Neutrophil (primary cell): ENCODE measurements at regions not wholly inside any gene's neighbourhood (a gene's known extent, or its start where the extent isn't known, plus 50 kb on each side); places are given as distances from the start of the nearest gene placed in this dataset.

ENCODE experiments used
- H3K27ac ChIP-seq: fragments of 200-600 bp; sonication (generic); 2 replicates; pipeline ENCODE4 v1.5.1; 2016; ENCODE audit warnings: mild to moderate bottlenecking, moderate library complexity
- H3K27me3 ChIP-seq: fragments of 200-600 bp; sonication (generic); 2 replicates; pipeline ENCODE4 v1.6.0; 2016; ENCODE audit warnings: mild to moderate bottlenecking
- H3K36me3 ChIP-seq: fragments of 200-600 bp; sonication (generic); 2 replicates; pipeline ENCODE4 v1.5.1; 2017
- H3K4me1 ChIP-seq, 2 experiments: fragments of 200-600 bp in 1 of 2; sonication (generic) in 1 of 2; 1 replicate in 1 of 2; 2 replicates in 1 of 2; pipeline versions ENCODE4 v1.5.1 to v1.6.1; 2013 to 2016; ENCODE audit warnings: low read depth in 1 of 2, low read length in 1 of 2, mild to moderate bottlenecking in 1 of 2, moderate library complexity in 1 of 2; ENCODE audit not compliant: control insufficient read depth in 1 of 2, insufficient read depth in 1 of 2
- H3K4me3 ChIP-seq, 2 experiments: fragments of 200-600 bp in 1 of 2; sonication (generic) in 1 of 2; 1 replicate in 1 of 2; 2 replicates in 1 of 2; pipeline ENCODE4 v1.5.1; 2013 to 2016; ENCODE audit warnings: low read depth in 1 of 2, low read length in 1 of 2, mild to moderate bottlenecking in 1 of 2, moderate library complexity in 1 of 2
- H3K9me3 ChIP-seq: fragments of 200-600 bp; sonication (generic); 2 replicates; pipeline ENCODE4 v1.5.1; 2016
- CTCF ChIP-seq: fragments of 200-600 bp; sonication (generic); IDR thresholded peaks from 2 replicates; pipeline ENCODE4 v1.5.1; 2016; ENCODE audit warnings: antibody characterized with exemption

GRCh38 chr5:3187771-3188425 lies 407.7 kb upstream of the IRX1 start:
- Histone ChIP-seq H3K27ac (no peak overlapping the region), H3K36me3 (no peaks in the 10 kb centered on the region), H3K27me3 (no peaks in the 10 kb centered on the region), H3K4me3 (no peak overlapping the region), H3K9me3 (no peaks in the 10 kb centered on the region), H3K4me1 (no peaks in the 10 kb centered on the region)
- TF ChIP-seq CTCF, result no peak

- no peaks in the 10 kb centered on the region for H3K4me1 ChIP-seq
- no peaks in the 10 kb centered on the region for H3K27me3 ChIP-seq
- no peaks in the 10 kb centered on the region for H3K36me3 ChIP-seq
- TF ChIP-seq CTCF, result no peak
- H3K4me3 ChIP-seq, result no peak overlapping the region
- no peak overlapping the region for H3K27ac ChIP-seq
- H3K9me3 ChIP-seq, result no peaks in the 10 kb centered on the region
Observed at GRCh38 chr5:3186736-3187405, 408.8 kb upstream of the IRX1 start.

- no peak for TF ChIP-seq CTCF
- Histone ChIP-seq H3K27ac (no peak overlapping the region), H3K36me3 (no peaks in the 10 kb centered on the region), H3K9me3 (no peaks in the 10 kb centered on the region), H3K27me3 (no peaks in the 10 kb centered on the region), H3K4me3 (no peak overlapping the region), H3K4me1 (no peaks in the 10 kb centered on the region)
Observed at GRCh38 chr5:3186156-3186555, 409.5 kb upstream of the IRX1 start.

- Histone ChIP-seq H3K27me3 (no peaks in the 10 kb centered on the region), H3K9me3 (no peaks in the 10 kb centered on the region), H3K4me3 (no peak overlapping the region), H3K36me3 (no peaks in the 10 kb centered on the region), H3K27ac (no peak overlapping the region), H3K4me1 (no peaks in the 10 kb centered on the region)
- no peak for TF ChIP-seq CTCF
Observed at GRCh38 chr5:3185488-3185887, 410.1 kb upstream of the IRX1 start.

- no peak for TF ChIP-seq CTCF
- Histone ChIP-seq H3K36me3 (no peaks in the 10 kb centered on the region), H3K4me1 (no peaks in the 10 kb centered on the region), H3K27me3 (no peaks in the 10 kb centered on the region), H3K27ac (no peak overlapping the region), H3K4me3 (no peak overlapping the region), H3K9me3 (no peaks in the 10 kb centered on the region)
Observed at GRCh38 chr5:3182133-3182876, 413.3 kb upstream of the IRX1 start.
